H1 (cell line): ENCODE measurements at regions not wholly inside any gene's neighbourhood (a gene's known extent, or its start where the extent isn't known, plus 50 kb on each side); places are given as distances from the start of the nearest gene placed in this dataset.

Experiments
- CTCF ChIA-PET: fragments of 300-600 bp; sonication (Branson Sonifier 250); formaldehyde crosslinking; loops from one replicate; lab custom pipeline; 2021; ENCODE audit not compliant: partially characterized antibody; lab: Charles Lee
- POLR2A ChIA-PET: fragments of 300-600 bp; sonication (Branson Sonifier 250); formaldehyde crosslinking; loops from one replicate; lab custom pipeline; 2021; ENCODE audit warnings: inconsistent platforms; ENCODE audit not compliant: partially characterized antibody; lab: Charles Lee
- DNase-seq, 2 experiments: peaks; one replicate each; pipeline versions ENCODE4 v3.0.0 to v3.0.0-alpha.2; 2010 to 2022; ENCODE audit warnings: low spot score in 2 of 2, low read depth in 1 of 2, mixed read lengths in 1 of 2
- FAIRE-seq: peaks from 2 replicates; lab custom pipeline; 2011; peaks lifted over from hg19 to GRCh38; lab: Jason Lieb, UNC
- H2AFZ ChIP-seq: 2 replicates; pipeline ENCODE4 v1.8.1; 2012; ENCODE audit warnings: low read length, inconsistent platforms
- H2AK5ac ChIP-seq: 2 replicates; pipeline ENCODE4 v1.6.1; 2013; ENCODE audit warnings: low read depth, low read length
- H2BK120ac ChIP-seq: replicated peaks from 2 replicates; pipeline ENCODE3; 2013; ENCODE audit warnings: low read depth, low read length, inconsistent platforms
- H2BK12ac ChIP-seq: 2 replicates; pipeline ENCODE4 v1.6.1; 2013; ENCODE audit warnings: low read depth, low read length
- H2BK15ac ChIP-seq: 2 replicates; pipeline ENCODE4 v1.6.1; 2013; ENCODE audit warnings: low read length
- H2BK20ac ChIP-seq: 2 replicates; pipeline ENCODE4 v1.6.1; 2013; ENCODE audit warnings: low read length
- H2BK5ac ChIP-seq: 2 replicates; pipeline ENCODE4 v1.6.1; 2013; ENCODE audit warnings: low read depth, low read length
- H3K14ac ChIP-seq: 2 replicates; pipeline ENCODE4 v1.6.1; 2013; ENCODE audit warnings: inconsistent platforms; ENCODE audit not compliant: insufficient read length
- H3K18ac ChIP-seq: 2 replicates; pipeline ENCODE4 v1.6.1; 2013; ENCODE audit warnings: low read length; ENCODE audit errors: extremely low read depth
- H3K23ac ChIP-seq: 2 replicates; pipeline ENCODE4 v1.6.1; 2013; ENCODE audit warnings: inconsistent platforms; ENCODE audit not compliant: insufficient read length
- H3K23me2 ChIP-seq: 2 replicates; pipeline ENCODE4 v1.6.1; 2013; ENCODE audit warnings: low read depth, low read length
- H3K27ac ChIP-seq: 2 replicates; pipeline ENCODE4 v1.6.1; 2011; ENCODE audit warnings: low read depth, low read length, inconsistent platforms
- H3K27me3 ChIP-seq, 4 experiments: replicated peaks in 1 of 4; 1 replicate in 1 of 4; 2 replicates in 3 of 4; pipeline versions ENCODE4 v1.6.1 to v1.8.1; 2011 to 2013; ENCODE audit warnings: low read length in 3 of 4, mild to moderate bottlenecking in 3 of 4, inconsistent platforms in 2 of 4, mixed read lengths in 2 of 4, moderate library complexity in 1 of 4; ENCODE audit not compliant: control insufficient read depth in 3 of 4, insufficient read depth in 3 of 4; ENCODE audit errors: extremely low read depth in 1 of 4
- H3K36me3 ChIP-seq, 4 experiments: 2 replicates each; pipeline versions ENCODE4 v1.6.1 to v1.8.1; 2011 to 2013; ENCODE audit warnings: mild to moderate bottlenecking in 4 of 4, low read length in 3 of 4, moderate library complexity in 2 of 4, control low read depth in 1 of 4, inconsistent platforms in 1 of 4; ENCODE audit not compliant: insufficient read depth in 4 of 4, control insufficient read depth in 2 of 4
- H3K4ac ChIP-seq: replicated peaks from 2 replicates; pipeline ENCODE3; 2013; ENCODE audit warnings: low read length, low read depth, mixed read lengths, inconsistent platforms; ENCODE audit not compliant: insufficient read length
- H3K4me1 ChIP-seq, 4 experiments: replicated peaks in 1 of 4; 1 replicate in 1 of 4; 2 replicates in 3 of 4; pipeline versions ENCODE4 v1.6.1 to v1.8.1; 2011 to 2013; ENCODE audit warnings: low read length in 3 of 4, inconsistent platforms in 2 of 4, mixed read lengths in 1 of 4; ENCODE audit not compliant: insufficient read depth in 4 of 4, control insufficient read depth in 3 of 4
- H3K4me2 ChIP-seq, 2 experiments: 2 replicates each; pipeline versions ENCODE4 v1.6.1 to v1.8.1; 2011 to 2013; ENCODE audit warnings: low read depth in 2 of 2, low read length in 2 of 2, control low read depth in 1 of 2, inconsistent platforms in 1 of 2, mild to moderate bottlenecking in 1 of 2; ENCODE audit not compliant: insufficient read depth in 1 of 2
- H3K4me3 ChIP-seq, 4 experiments: fragments of 200-600, 300-600 bp in 1 of 4; sonication (generic), shearing (Covaris generic), sonication (Bioruptor Twin) in 1 of 4; 2 replicates each; pipeline versions ENCODE4 v1.5.1 to v1.8.1; 2011 to 2016; ENCODE audit warnings: low read length in 4 of 4, low read depth in 3 of 4, control low read depth in 2 of 4, inconsistent platforms in 2 of 4, mild to moderate bottlenecking in 2 of 4, mixed read lengths in 1 of 4, moderate library complexity in 1 of 4; ENCODE audit not compliant: insufficient read depth in 2 of 4; ENCODE audit errors: extremely low read depth in 1 of 4
- H3K56ac ChIP-seq: replicated peaks from 2 replicates; pipeline ENCODE3; 2013; ENCODE audit warnings: low read depth, mild to moderate bottlenecking, mixed read lengths, low read length, inconsistent platforms; ENCODE audit not compliant: insufficient read length
- H3K79me1 ChIP-seq: 2 replicates; pipeline ENCODE4 v1.6.1; 2013; ENCODE audit warnings: low read depth, low read length, control low read depth
- H3K79me2 ChIP-seq, 2 experiments: 2 replicates each; pipeline versions ENCODE4 v1.6.1 to v1.8.1; 2012 to 2013; ENCODE audit warnings: low read length in 2 of 2, mild to moderate bottlenecking in 2 of 2, inconsistent platforms in 1 of 2; ENCODE audit not compliant: insufficient read depth in 2 of 2, control insufficient read depth in 1 of 2
- H3K9ac ChIP-seq, 4 experiments: replicated peaks in 1 of 4; 1 replicate in 1 of 4; 2 replicates in 3 of 4; pipeline versions ENCODE4 v1.6.1 to v1.8.1; 2011 to 2013; ENCODE audit warnings: low read depth in 3 of 4, low read length in 3 of 4, control low read depth in 2 of 4, mild to moderate bottlenecking in 2 of 4, moderate library complexity in 2 of 4, inconsistent platforms in 1 of 4; ENCODE audit errors: extremely low read depth in 1 of 4
- H3K9me3 ChIP-seq, 2 experiments: 2 replicates each; pipeline versions ENCODE4 v1.6.1 to v1.8.1; 2012 to 2013; ENCODE audit warnings: mild to moderate bottlenecking in 2 of 2, moderate library complexity in 2 of 2, control low read depth in 1 of 2, inconsistent platforms in 1 of 2, low read depth in 1 of 2, low read length in 1 of 2, mixed read lengths in 1 of 2; ENCODE audit not compliant: insufficient read depth in 2 of 2
- H4K20me1 ChIP-seq, 2 experiments: replicated peaks in 1 of 2; 2 replicates each; pipeline versions ENCODE3 to v1.8.1; 2011 to 2013; ENCODE audit warnings: inconsistent platforms in 2 of 2, low read length in 2 of 2, mild to moderate bottlenecking in 1 of 2; ENCODE audit not compliant: insufficient read depth in 2 of 2, control insufficient read depth in 1 of 2
- H4K5ac ChIP-seq: 2 replicates; pipeline ENCODE4 v1.6.1; 2013; ENCODE audit warnings: low read length, low read depth, mixed read lengths, inconsistent platforms; ENCODE audit not compliant: insufficient read length
- H4K8ac ChIP-seq: 2 replicates; pipeline ENCODE4 v1.8.0; 2013; ENCODE audit warnings: mild to moderate bottlenecking, moderate library complexity, low read length, inconsistent platforms; ENCODE audit not compliant: insufficient read depth; ENCODE audit errors: extremely low read depth
- H4K91ac ChIP-seq: replicated peaks from 2 replicates; pipeline ENCODE3; 2013; ENCODE audit warnings: low read length, mixed read lengths, inconsistent platforms; ENCODE audit not compliant: insufficient read length
- RBBP5 ChIP-seq: IDR thresholded peaks from 2 replicates; pipeline ENCODE4 v1.7.1; 2012; ENCODE audit warnings: low read depth, mild to moderate bottlenecking, inconsistent platforms, low read length, moderate library complexity, borderline replicate concordance
- RNF2 ChIP-seq: fragments of 200-900, 300-1000 bp; sonication (generic); IDR thresholded peaks from 2 replicates; pipeline ENCODE4 v1.7.1; 2016; ENCODE audit warnings: borderline replicate concordance, low read depth, mild to moderate bottlenecking, antibody characterized with exemption, low read length; ENCODE audit not compliant: poor library complexity, severe bottlenecking; ENCODE audit errors: missing control alignments
- TAF1 ChIP-seq: IDR thresholded peaks from 2 replicates; pipeline ENCODE4 v1.6.1; 2011; ENCODE audit warnings: mild to moderate bottlenecking, low read depth, low read length
- WGBS, 2 experiments: shearing (Covaris generic) in 1 of 2; methylation state at CpG; one replicate each; pipeline versions ENCODE4 v1.1.6 to v1.1.7; 2013 to 2015; ENCODE audit warnings: low lambda C conversion rate in 2 of 2, mixed read lengths in 2 of 2, inconsistent platforms in 1 of 2, low coverage in 1 of 2, missing lambda C conversion rate in 1 of 2; ENCODE audit not compliant: insufficient replicate concordance in 2 of 2, insufficient coverage in 1 of 2, insufficient read length in 1 of 2; ENCODE audit errors: extremely low coverage in 1 of 2, missing lambda C conversion rate in 1 of 2; 5-methylcytosine and 5-hydroxymethylcytosine counted together

GRCh38 chr2:214674278-214674677 lies 135.2 kb downstream of the BARD1 start:
- TF ChIP-seq RBBP5 = no peak
- TF ChIP-seq RNF2 = no peak
- no peak for TF ChIP-seq TAF1
- no peak overlapping the region for H4K91ac ChIP-seq

More at GRCh38 chr2:214674278-214674677, 135.2 kb downstream of the BARD1 start:
- Histone ChIP-seq H3K9me3 (no peaks in the 10 kb centered on the region), H3K4me1 (no peaks in the 10 kb centered on the region), H3K79me2 (no peaks in the 10 kb centered on the region), H4K5ac (no peak overlapping the region), H3K18ac (no peak overlapping the region), H2BK12ac (no peak overlapping the region), H3K56ac (no peak overlapping the region), H2BK120ac (no peak overlapping the region), H3K9ac (no peak overlapping the region), H2AFZ (no peak overlapping the region), H3K27ac (no peak overlapping the region), H2AK5ac (no peak overlapping the region), H2BK20ac (no peak overlapping the region), H4K8ac (no peak overlapping the region), H3K4me3 (no peak overlapping the region), H3K36me3 (no peaks in the 10 kb centered on the region), H3K4ac (no peak overlapping the region), H3K4me2 (no peak overlapping the region), H2BK5ac (no peak overlapping the region), H4K20me1 (no peaks in the 10 kb centered on the region), H3K79me1 (no peaks in the 10 kb centered on the region), H3K23me2 (no peaks in the 10 kb centered on the region), H3K14ac (no peak overlapping the region), H3K23ac (no peak overlapping the region), H2BK15ac (no peak overlapping the region), H3K27me3 (no peaks in the 10 kb centered on the region)
- POLR2A ChIA-PET = no interaction called here
- FAIRE-seq = no peak
- WGBS, 2 experiments = 85% methylated on average over 4 of the region's 4 CpGs; no CpG with 5 or more reads in 1 of the 2 experiments
- no peak for DNase-seq
- CTCF ChIA-PET = no interaction called here
